HS-27A (cell line): ENCODE measurements at regions not wholly inside any gene's neighbourhood (a gene's known extent, or its start where the extent isn't known, plus 50 kb on each side); places are given as distances from the start of the nearest gene placed in this dataset.
"Not testable (repeated sequence)": the region's sequence is repeated elsewhere in the genome, so short reads cannot be mapped to it uniquely, and the experiment has no call there.

ENCODE experiments used
- DNase-seq: peaks from one replicate; pipeline ENCODE4 v3.0.0-alpha.2; 2012; ENCODE audit warnings: low read depth, missing footprints

GRCh38 chr10:29794776-29795611 lies 160.2 kb upstream of the SVIL start:
- DNase-seq = no peak

DNA sequence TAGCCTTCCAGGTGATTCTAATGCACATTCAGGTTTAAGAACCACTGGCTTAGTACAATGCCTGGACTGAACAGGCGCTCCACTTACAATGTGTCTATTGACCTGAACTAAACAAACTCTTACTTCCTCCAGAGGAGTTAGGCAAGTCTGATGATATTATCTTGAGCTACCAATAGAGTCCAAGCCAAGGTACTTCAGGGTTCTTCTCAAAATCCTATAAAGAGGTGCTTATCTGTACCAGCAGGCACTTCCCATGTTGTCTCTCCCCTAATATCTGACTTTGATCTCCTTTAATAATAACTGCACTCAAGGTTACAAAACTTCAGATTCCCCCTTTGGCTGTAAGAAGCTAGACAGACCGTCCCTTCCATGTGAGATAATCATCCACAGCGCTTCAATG lies 157.0 kb upstream of the SVIL start:
- DNase-seq = no peak

- no peak for DNase-seq
Observed at GRCh38 chr10:29790207-29790606, 155.4 kb upstream of the SVIL start.

DNA sequence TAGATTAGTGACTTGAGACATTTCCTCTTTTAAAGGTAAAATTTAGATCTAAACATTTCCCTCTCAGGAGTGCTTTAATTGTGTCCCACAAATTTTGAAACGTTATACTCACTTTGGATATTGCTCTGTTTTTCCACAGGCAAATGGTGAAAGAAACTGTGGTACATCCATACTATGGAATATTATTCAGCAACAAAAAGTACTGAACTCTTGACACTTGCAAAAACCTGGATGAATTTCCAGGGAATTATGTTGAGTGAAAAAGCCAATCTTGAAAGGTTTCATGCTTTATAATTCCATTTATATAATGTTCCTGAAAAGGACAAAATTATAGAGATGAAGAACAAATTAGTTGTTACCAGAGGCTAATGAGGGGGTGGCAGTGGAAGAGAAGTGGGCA lies 153.3 kb upstream of the SVIL start:
- DNase-seq = no peak

DNA sequence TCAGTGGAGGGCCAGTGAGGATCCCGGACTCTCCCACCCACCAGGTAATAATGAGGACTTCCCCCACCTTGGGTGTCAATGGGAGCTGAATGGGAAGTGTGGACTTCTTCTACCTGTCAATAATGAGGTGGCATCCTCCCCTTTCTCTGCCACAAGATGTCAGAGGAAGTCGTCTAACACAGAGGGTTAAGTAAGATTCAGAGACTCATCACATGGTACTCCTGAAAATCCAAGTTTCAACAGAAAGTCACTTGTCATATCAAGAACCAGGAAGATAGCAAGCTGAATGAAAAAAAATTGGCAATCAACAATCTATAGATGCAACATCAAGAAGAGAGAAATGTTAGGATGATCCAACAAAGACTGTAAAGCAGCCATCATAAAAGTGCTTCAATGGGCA lies 150.9 kb upstream of the SVIL start:
- DNase-seq = no peak

GRCh38 chr10:29784175-29784773 lies 149.5 kb upstream of the SVIL start:
- peak; percentile 72 for DNase-seq

- no peak for DNase-seq
Observed at GRCh38 chr10:29783201-29783947, 148.6 kb upstream of the SVIL start.

DNA sequence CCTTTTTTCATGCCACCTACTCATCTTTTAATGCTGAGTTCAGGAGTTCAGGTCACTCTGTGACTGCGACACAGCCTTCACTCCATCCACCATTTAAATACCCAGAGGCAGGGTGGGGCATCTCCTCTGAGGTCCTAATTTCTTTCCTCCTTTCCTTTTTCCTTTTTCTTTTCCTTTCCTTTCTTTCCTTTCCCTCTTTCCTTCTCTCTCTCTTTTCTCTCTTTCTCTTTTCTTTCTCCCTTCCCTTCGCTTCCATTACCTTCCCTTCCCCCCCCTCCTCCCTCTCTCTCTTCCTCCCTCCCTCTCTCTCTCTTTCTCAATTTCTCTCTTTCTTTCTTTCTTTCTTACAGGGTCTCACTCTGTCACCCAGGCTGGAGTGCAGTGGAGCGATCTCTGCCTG lies 145.9 kb upstream of the SVIL start:
- no peak for DNase-seq

GRCh38 chr10:29780096-29780495 lies 145.3 kb upstream of the SVIL start:
- DNase-seq = no peak

DNA sequence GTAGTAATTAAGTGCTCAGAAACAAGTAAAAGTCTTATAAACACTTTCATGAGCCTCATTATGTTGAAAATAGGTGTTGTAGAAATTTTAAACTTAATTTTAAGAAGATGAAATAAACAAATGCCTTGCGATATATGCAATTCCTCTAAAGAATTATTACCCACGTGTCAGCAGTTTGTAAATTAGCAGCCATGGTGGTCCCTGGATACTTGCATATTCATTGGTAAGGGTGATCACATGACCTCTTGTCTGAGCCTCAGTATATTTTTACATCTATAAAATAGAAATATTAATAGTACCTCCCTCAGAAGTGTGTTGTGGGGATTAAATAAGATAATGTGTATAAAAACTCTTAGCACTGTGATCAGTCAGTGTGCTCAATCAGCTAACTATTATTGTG lies 141.5 kb upstream of the SVIL start:
- DNase-seq = no peak

- no peak for DNase-seq
Observed at GRCh38 chr10:29774475-29774874, 139.7 kb upstream of the SVIL start.

GRCh38 chr10:29773675-29774091 lies 138.9 kb upstream of the SVIL start:
- DNase-seq = no peak

GRCh38 chr10:29772403-29772802 lies 137.6 kb upstream of the SVIL start:
- no peak for DNase-seq

GRCh38 chr10:29771376-29771775 lies 136.6 kb upstream of the SVIL start:
- DNase-seq = no peak

GRCh38 chr10:29769277-29769676 lies 134.5 kb upstream of the SVIL start:
- not testable (repeated sequence) for DNase-seq

- DNase-seq = no peak
Observed at GRCh38 chr10:29767968-29768367, 133.2 kb upstream of the SVIL start.

DNA sequence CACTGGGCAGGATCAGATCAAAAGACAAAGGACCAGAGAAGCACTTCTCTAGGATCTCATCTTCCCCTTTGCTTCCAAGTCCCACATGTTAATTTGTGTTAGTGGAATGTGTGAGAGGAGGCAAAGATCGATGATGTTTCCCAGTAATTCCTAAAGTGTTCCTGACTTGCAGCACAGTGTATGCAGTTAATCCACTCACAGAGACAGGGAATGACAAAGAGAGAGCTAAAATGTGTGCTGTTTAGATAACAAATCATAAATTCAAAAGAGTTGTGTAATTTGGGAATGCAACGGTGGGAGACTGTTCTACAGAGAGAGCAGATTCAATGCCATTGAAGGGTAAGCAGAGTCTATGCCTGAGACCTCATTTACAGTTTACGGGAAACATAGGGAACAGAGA lies 132.0 kb upstream of the SVIL start:
- no peak for DNase-seq

DNA sequence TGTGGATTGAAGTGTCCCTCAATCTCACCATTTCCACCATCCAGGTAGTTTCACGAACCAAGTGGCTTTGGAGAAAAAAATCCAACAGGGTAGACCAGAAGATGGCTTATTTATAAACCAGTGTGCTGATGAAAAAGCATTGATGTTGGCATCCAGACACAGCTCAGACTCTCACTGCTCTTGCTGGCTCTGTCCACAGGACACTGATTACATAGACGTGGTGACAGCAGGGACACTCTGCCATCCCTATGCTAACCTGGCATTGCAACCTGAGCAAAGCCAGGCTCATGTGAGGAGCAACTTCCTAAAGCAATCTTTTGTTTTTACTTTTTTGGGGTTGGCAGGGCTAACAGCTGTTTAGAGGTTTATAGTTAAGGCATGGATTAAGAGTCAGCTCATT lies 130.6 kb upstream of the SVIL start:
- no peak for DNase-seq

DNA sequence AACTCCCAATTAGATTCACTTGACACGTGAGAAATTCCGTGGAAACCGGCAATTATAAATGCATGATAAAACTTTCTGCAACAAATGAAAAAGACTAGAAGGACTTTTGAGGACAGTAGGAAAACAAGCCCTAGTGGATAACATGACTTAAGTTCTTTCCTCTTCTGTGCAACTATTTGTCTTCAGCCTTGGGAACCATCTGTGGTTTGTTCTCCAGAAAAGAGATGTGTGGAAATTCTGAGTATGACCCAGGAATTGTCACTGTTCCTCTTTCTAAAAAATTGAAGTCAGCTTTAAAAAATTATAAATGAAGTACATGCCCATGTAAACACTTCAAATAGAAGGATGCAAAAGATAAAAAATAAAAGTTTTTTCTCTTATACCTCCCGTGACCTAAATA lies 128.6 kb upstream of the SVIL start:
- no peak for DNase-seq

GRCh38 chr10:29761916-29762315 lies 127.1 kb upstream of the SVIL start:
- no peak for DNase-seq

DNA sequence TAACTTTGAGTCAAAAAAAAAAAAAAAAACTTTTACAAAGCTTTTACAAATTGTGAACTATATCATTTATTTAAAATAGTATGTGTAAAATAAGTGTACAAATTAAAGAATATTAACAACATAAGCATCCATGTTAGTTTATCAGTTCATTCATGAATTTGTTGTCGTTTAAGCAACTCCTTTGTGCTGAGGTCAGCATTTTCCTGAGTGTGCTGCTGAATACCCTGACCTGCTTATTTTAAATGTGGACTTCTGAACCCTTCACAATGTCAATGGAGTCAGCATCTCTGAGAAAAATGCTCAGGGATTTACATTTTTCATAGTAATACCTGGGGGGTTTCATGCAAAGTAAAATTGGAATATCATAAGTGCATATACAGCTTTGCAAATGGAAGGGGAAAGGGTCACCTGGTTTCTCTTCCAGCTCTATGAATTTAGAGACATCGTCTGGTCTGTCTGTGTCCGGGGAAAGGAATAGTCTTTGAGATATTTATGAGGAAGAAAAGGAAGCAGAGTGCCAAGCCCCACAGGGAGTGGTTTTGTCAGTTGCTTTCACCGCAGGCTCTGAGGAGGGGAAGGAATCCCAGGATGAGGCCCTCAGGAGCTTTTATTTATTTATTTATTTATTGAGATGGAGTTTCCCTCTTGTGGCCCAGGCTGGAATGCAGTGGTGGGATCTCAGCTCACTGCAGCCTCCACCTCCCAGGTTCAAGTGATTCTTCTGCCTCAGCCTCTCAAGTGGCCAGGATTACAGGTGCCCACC lies 125.5 kb upstream of the SVIL start:
- no peak for DNase-seq

DNA sequence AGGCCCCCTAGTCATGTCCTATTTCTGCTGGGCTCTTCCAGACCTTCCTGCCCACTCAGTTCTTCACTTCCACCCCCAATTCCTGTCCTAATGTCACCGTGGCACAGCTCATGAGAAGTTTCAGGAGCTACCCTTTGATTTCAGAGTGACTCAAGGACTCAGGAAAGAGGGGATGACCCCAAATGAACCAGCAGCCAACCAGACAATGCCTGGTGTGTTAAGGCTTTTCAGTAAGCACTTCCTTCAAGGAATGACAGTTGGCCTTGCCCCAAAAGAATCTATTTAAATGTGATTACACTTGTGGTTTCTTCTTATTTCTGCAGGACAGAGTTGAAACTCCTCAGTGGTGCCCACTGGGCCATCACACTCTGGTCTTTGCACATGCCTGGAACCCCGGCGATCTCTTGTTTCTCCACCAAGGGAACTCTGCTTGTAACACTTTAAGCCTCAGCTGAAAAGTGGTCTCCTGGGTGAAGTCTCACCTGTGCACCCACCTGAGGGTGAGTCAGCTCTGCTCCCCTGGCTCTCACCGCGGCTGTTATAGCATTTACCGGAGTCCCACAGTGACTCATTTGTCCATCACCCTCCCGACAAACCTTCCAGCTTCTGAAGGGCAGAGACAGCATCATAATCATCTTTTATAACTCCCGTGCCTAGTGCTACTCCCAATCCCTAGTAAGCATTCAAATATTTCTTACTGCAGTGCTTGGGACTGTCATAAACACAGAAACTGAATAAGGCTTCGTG lies 123.0 kb upstream of the SVIL start:
- no peak for DNase-seq
